Osteoblast (primary cell): ENCODE measurements at regions not wholly inside any gene's neighbourhood (a gene's known extent, or its start where the extent isn't known, plus 50 kb on each side); places are given as distances from the start of the nearest gene placed in this dataset.

ENCODE experiments used
- DNase-seq: peaks from one replicate; pipeline ENCODE4 v3.0.0; 2011; ENCODE audit warnings: low spot score, mixed read lengths; ENCODE audit not compliant: insufficient read length; ENCODE audit errors: missing footprints
- H2AFZ ChIP-seq: 2 replicates; pipeline ENCODE4 v1.6.0; 2011; ENCODE audit warnings: mild to moderate bottlenecking, low read length
- H3K27ac ChIP-seq: 2 replicates; pipeline ENCODE4 v1.5.1; 2011; ENCODE audit warnings: mild to moderate bottlenecking, low read depth, low read length, moderate library complexity
- H3K27me3 ChIP-seq: 2 replicates; pipeline ENCODE4 v1.6.0; 2012; ENCODE audit warnings: mild to moderate bottlenecking, control low read depth, inconsistent platforms, low read length, moderate library complexity; ENCODE audit not compliant: insufficient read depth
- H3K36me3 ChIP-seq: 2 replicates; pipeline ENCODE4 v1.5.1; 2011; ENCODE audit warnings: mild to moderate bottlenecking, low read length, control low read depth, moderate library complexity; ENCODE audit not compliant: insufficient read depth
- H3K4me1 ChIP-seq: 2 replicates; pipeline ENCODE4 v1.5.1; 2011; ENCODE audit warnings: mild to moderate bottlenecking, low read length, control low read depth, moderate library complexity; ENCODE audit not compliant: insufficient read depth
- H3K4me2 ChIP-seq: 2 replicates; pipeline ENCODE4 v1.6.0; 2011; ENCODE audit warnings: mild to moderate bottlenecking, low read length; ENCODE audit not compliant: insufficient read depth
- H3K4me3 ChIP-seq: fragments of 200-600 bp; sonication (generic); 3 replicates; pipeline ENCODE4 v1.5.1; 2012; ENCODE audit warnings: mild to moderate bottlenecking, low read length, inconsistent platforms; ENCODE audit not compliant: insufficient read depth
- H3K79me2 ChIP-seq: 2 replicates; pipeline ENCODE4 v1.6.0; 2012; ENCODE audit warnings: mild to moderate bottlenecking, low read length, control low read depth, inconsistent platforms; ENCODE audit not compliant: insufficient read depth
- H3K9me3 ChIP-seq: 2 replicates; pipeline ENCODE4 v1.5.1; 2011; ENCODE audit warnings: low read depth, low read length, control low read depth
- H4K20me1 ChIP-seq: 2 replicates; pipeline ENCODE4 v1.6.0; 2012; ENCODE audit warnings: mild to moderate bottlenecking, low read length, control low read depth; ENCODE audit not compliant: insufficient read depth
- CTCF ChIP-seq: IDR thresholded peaks from 2 replicates; pipeline ENCODE4 v1.5.1; 2011; ENCODE audit warnings: mild to moderate bottlenecking, low read depth, low read length, moderate library complexity; ENCODE audit errors: extremely low read depth

DNA sequence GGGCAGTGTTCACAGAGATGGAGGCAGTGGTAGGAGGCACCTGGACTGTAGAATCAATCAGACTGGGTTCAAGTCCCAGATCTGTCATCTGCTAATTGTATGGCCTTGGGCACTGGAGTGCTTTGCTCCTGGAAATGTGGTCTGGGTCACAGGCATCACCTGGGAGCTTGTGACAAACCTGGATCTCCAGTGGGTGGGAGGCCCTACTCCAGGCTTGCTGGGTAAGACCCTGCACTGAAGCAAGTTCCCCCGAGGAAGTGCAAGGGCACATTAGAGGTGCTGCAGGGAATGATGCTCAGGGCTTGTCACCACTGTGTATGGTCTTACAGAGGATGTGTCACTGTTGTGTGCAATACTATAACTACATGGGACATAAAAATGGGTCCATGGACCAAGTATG is 220.5 kb upstream of the ID2 start:
- DNase-seq, result no peak
- Histone ChIP-seq H3K27me3 (peaks cover 5% of the 10 kb centered on the region), H3K4me3 (no peak overlapping the region), H4K20me1 (no peaks in the 10 kb centered on the region), H3K4me2 (no peak overlapping the region), H3K9me3 (no peaks in the 10 kb centered on the region), H3K27ac (no peak overlapping the region), H3K79me2 (no peaks in the 10 kb centered on the region), H3K36me3 (no peaks in the 10 kb centered on the region), H3K4me1 (no peaks in the 10 kb centered on the region), H2AFZ (no peak overlapping the region)
- no peak for TF ChIP-seq CTCF

DNA sequence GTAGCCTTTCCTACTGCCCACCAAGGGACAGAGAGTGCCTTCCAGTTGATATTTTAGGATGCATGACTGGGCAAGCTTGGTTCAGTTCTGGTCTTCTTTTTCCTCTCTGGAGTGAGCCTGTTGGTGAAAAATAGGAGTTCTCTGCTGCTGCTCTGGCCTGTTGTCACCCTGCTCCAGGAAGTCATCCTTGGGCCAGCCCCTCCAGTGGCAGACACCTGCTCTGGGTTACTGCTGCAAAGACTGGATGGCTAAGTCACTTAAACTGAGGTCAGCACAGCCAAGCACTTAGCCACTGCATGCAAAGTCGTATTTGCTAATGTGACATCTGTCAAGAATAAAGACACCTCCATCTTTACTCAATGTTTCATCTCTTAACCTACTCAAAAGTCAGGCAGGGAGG is 219.6 kb upstream of the ID2 start:
- no peak for TF ChIP-seq CTCF
- Histone ChIP-seq H2AFZ (no peak overlapping the region), H3K36me3 (no peaks in the 10 kb centered on the region), H4K20me1 (no peaks in the 10 kb centered on the region), H3K4me1 (no peaks in the 10 kb centered on the region), H3K79me2 (no peaks in the 10 kb centered on the region), H3K4me2 (no peak overlapping the region), H3K27ac (no peak overlapping the region), H3K4me3 (no peak overlapping the region), H3K9me3 (no peaks in the 10 kb centered on the region), H3K27me3 (peaks cover 5% of the 10 kb centered on the region)
- no peak for DNase-seq

DNA sequence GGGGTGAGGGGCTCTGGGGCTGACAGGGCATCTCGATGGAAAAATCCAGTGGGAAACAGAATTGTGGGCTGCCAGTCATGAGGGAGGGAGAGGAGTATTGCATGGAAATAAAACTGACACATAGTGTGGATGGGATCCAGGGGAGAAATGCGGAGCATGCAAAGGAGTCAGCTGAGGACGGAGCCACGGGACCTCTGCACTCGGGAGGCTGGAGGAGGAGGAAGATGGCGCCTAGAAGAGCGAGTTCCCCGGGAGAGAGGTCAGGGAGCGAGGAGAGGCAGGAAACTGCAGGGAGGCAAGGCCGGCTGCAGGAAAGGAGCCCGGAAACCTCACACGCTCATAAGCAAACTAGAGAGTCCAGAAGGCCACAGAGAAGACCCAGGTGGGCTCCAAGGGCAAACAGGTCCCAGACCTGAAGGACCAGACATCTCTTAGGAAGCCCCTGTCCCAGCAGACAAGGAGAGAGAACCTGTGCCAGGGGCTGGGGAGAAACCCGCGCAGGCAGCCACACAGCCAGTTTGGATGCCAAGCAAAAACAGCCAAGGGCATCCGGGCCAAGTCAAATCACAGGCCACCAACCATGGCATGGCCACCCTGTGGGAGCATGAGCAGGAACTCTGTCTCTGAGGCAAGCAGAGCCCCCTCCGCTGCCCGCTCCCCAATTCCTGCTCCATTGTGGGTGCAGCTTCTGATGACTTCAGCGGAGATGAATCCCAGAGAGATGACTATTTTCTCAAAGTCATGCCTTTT is 218.8 kb upstream of the ID2 start:
- TF ChIP-seq CTCF, result no peak
- Histone ChIP-seq H4K20me1 (no peaks in the 10 kb centered on the region), H3K9me3 (no peaks in the 10 kb centered on the region), H3K79me2 (no peaks in the 10 kb centered on the region), H3K4me2 (no peak overlapping the region), H2AFZ (no peak overlapping the region), H3K4me1 (no peaks in the 10 kb centered on the region), H3K4me3 (no peak overlapping the region), H3K36me3 (no peaks in the 10 kb centered on the region), H3K27ac (no peak overlapping the region), H3K27me3 (peaks cover 2% of the 10 kb centered on the region)
- DNase-seq, result no peak

- Histone ChIP-seq H2AFZ (no peak overlapping the region), H4K20me1 (no peaks in the 10 kb centered on the region), H3K4me3 (no peak overlapping the region), H3K4me2 (no peak overlapping the region), H3K79me2 (no peaks in the 10 kb centered on the region), H3K27me3 (no peaks in the 10 kb centered on the region), H3K36me3 (no peaks in the 10 kb centered on the region), H3K9me3 (no peaks in the 10 kb centered on the region), H3K4me1 (no peaks in the 10 kb centered on the region), H3K27ac (no peak overlapping the region)
- TF ChIP-seq CTCF, result no peak
- DNase-seq, result no peak
Observed at GRCh38 chr2:8465560-8465959, 216.3 kb upstream of the ID2 start.
